ENCODE measurements at regions not wholly inside any gene's neighbourhood (a gene's known extent, or its start where the extent isn't known, plus 50 kb on each side); places are given as distances from the start of the nearest gene placed in this dataset.

DNA sequence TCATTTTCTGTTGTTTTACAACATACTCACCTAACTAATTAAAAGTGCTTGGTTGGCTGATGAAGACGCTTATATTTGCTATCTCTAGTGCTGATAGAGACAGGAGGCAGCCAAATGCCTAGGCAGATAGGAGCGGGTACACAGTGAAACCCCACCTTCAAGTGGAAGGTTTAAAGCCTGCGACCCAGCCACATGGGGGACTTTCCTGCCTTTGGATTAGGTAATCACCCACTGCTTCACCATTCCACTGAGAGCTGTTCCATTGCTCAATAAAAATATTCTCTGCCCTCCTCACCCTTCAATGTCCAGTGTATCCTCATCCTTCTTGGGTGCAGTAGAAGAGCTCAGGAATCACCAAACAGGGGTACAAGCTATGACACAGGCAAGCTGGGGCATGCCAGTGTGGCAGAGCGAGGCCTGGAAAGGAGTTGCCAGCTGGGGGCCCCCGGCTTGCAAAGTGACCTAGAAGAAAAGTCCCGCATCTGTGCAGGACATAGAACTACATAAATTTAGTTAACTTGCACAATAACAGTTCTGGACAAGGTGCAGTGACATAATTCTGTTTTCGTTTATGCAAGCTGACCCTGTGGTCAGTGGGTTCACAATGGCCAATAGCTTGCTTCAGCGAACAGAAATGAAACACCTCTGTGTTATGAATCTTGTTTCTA is 112.0 kb upstream of the MLIP start:
- DNase-seq (no peak), ATAC-seq (peak; percentile 40 to 46)
- intact Hi-C loops (cut with DNase I), result no loop called here

DNA sequence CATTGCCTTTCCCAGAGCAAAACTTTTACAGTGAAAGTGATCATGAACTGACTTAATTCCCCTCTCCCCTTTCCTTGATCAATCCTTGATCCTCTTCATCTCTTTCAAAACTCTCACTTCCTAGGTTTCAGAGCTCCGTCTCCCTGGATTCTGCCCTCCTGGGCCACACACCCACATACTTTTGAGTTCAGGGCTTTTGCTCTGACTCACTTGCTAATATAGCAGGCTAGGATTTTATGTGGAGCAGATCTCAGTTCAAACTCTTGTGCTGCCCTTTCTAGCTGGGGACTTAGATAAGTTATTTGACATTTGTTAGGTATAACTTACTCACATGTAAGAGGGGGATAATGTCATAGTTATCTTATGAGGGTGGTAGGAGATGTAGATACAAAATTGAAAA is 109.1 kb upstream of the MLIP start:
- ATAC-seq (peak in 1 of 2 donors; percentile 24), DNase-seq (no peak)
- intact Hi-C loops (cut with DNase I), result no loop called here

DNA sequence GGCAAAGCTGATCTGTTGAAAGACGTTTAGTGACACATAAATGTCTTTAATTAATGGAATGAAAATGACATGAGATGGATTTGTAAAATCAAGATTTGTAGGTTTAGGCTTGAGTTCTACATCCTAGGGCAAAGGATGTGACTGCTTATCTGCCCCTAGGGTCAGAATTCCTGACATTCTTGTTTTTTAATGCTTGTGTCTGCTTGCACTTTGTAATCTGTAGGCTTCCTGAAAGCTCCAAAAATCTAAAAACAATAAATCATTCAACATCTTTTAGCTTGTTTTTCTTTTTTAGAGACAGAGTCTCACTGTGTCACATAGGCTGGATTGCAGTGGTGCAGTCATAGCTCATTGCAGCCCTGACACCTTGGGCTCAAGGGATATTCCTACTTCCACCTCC is 107.9 kb upstream of the MLIP start:
- intact Hi-C loops (cut with DNase I), result no loop called here
- ATAC-seq (no peak), DNase-seq (no peak)

DNA sequence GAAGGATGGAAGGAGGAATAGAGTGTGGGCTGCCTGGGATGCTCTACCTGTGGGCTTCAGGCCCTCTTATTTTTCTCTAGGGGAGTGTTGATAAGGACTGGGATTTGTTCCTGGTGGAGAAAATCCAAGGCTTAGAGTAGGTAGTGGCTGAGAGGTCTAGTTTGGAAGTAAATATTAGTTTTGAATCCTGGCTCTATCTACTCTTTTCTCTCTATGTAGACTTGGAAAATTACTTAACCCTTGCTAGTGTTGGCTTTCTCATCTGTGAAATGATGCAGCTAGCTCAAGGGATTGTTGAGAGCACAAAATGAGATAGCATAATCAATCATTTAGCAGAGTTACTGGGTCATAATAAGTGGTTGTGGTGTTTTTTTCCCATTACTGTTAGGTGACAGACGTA is 102.7 kb upstream of the MLIP start:
- DNase-seq (no peak), ATAC-seq (no peak)
- intact Hi-C loops (cut with DNase I), result no loop called here

DNA sequence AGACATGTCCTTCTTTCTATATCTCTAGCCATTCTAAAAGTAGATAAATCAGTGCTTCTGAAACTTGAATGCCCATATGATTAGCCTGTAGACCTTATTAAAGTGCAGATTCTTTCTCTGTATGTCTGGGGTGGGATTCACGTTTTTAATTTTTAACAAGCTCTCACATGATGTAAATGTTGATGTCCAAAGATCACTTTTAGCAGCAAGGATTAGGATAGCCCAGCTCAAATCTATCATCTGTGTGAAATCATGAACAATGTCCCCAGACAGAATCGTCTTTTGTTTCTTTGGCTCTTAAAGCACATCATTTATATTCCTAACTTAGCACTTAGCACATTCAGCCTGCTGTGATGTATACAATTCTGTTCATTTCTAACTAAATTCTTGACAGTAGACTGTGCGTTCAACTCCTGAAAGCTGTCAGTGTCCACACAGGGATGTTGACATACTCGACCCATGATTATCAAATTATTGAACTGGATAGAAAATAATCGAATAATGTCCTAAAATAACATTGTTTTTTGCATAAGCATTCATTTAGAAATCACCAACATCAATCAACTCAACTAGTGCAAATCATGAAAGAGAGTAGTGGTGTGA is 102.1 kb upstream of the MLIP start:
- no peak for ATAC-seq
- DNase-seq, result no peak
- intact Hi-C loops (cut with DNase I), result no loop called here

DNA sequence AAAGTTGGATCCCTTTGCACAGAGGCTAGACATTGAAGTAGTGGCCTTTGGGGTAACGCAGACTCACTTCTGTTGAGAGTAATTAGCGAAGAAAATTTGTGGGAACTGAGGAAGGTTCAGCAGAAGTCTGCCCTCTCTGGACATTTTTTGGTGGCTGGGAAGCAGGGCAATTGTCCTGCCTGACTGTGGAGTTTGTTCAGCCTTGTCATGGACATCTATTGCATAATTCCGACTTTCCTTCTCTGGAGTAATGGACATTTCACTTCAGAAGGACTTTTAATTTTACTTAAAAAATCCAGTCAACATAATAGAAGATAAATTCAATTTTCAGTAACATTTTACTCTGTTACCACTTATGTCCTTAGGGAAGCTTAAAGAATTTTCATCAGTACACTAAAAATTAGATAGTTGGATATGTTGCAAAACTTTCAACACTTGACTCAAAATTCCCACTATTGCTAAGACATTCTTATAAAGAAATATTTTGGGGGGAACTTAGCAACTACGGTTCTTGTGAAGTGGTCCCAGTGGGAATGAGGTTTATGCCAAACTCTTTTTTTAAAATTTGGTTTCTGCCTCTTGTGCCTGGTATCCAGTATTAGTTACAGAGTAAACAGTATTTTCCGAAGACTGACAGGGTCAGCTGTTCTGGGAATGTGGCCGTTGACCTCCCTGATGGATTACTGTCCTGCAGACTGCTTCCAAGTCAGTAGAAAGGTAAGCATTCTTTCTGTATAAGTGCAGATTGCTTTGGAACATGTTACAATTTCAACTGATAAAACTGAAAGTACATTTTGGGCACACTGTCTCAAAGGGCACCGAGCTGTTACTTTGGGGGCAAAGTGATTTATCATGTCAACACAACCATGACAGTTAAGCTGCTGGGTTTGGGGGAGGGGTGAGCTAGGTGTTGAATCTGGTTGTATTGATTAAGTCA is 100.6 kb upstream of the MLIP start:
- no peak for DNase-seq
- intact Hi-C loops (cut with DNase I), result no loop called here
- peak; percentile 85 to 88 for ATAC-seq

DNA sequence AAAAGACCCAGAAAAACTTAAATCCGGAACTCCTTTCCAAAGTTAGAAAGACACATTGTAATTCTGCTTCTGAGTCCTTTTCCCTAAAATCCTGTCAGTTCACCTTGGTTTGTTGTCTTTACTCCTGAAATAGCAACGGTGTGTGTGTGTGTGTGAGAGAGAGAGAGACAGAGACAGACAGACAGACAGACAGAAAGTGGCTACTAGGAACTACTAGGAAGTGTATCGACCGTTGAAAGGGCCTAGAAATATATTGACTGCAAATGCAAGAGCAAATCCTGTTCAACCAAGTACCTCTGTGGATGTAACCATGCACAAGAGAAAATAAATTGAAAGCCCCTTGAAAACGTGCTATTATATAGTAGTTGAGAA is 100.0 kb upstream of the MLIP start:
- intact Hi-C loops (cut with DNase I), result no loop called here
- ATAC-seq (peak in 1 of 2 donors; percentile 34), DNase-seq (no peak)

DNA sequence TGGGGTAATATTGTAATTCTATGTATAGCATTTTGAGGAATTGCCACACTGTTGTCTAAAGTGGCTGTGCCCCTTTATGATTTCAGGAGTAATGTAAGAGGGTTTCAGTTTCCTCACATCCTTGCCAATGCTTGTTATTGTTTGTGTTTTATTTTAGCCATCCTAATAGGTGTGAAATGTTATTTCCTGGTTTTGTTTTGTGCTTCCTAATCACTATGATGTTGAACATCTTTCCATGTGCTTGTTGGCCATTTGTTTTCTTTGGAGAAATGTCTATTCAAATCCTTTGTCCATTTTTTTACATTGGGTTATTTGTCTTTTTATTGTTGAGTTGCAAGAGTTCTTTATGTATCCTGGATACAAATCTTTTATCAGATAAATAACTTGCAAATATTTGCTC is 97.3 kb upstream of the MLIP start:
- ATAC-seq (no peak), DNase-seq (no peak)
- intact Hi-C loops (cut with DNase I), result no loop called here

DNA sequence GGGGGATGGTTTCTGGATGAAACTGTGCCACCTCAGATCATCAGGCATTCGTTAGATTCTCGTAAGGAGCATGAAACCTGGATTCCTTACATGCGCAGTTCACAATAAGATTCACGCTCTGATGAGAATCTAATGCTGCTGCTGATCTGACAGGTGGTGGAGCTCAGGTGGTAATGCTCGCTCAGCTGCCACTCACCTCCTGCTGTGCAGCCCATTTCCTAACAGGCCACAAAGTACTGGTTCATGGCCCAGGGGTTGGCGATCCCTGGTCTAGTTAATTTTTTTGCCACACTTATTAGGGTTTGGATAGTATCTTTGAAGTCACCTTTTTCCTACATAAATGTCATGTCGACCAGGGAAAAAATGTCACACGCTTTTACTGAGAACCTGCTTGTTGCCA is 96.8 kb upstream of the MLIP start:
- no peak for ATAC-seq
- no peak for DNase-seq
- intact Hi-C loops (cut with DNase I), result no loop called here

DNA sequence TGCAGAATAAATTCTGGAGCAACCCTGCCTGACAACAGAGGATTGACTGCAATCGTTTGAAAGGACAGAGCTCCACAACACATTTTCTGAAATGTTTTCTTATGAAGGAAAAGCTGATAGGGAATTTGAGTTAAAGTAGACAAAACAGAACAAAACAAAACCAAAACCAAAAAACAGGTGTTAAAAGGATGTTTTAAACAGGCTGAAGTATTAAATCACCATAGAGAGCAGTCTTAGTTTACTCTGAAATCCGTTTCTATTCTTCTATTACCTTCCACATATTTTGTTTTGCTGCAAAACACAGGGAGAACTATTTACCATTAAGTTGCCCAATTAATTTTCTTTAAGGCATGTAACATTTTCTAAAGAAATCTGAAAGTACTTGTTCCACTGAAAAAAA is 93.4 kb upstream of the MLIP start:
- no peak for ATAC-seq
- intact Hi-C loops (cut with DNase I), result no loop called here
- DNase-seq, result no peak

DNA sequence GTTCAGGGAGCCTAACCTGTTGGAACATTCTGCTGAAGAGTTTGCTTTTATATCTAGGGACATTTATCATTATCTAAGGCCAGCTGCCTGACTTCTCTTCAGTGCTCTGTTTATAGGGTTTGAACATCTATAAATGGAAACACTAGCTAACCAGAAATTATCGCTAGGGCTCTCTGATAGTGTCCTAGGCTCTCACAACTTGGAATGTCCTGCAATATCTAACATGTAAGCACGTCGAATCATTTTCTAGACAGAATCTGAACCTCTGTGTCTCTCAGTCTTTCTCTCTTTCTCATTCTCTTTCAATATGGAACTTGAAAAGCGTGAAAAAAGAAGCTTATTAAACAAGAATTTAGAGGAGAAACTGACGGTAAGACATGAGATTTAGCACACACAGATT is 92.5 kb upstream of the MLIP start:
- intact Hi-C loops (cut with DNase I), result no loop called here
- ATAC-seq (peak; percentile 85 to 87), DNase-seq (no peak)

DNA sequence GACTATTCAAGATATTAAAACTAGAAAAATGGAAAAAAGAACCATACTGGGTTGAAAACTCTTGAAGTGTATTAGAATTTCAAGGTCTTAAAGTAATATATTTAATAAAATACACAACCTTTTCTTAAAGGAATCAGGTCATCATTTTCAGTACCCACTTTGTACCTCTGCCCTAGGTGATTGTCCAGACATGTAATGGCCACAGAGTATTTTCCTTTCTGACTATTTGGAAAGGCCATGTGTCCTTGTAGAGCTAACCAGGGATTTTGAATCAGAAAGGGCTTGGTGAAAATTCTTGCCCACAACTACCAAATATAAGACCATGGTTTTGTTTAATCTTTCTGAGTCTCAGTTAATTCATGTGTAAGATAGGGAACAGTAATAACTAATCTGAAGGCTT is 91.4 kb upstream of the MLIP start:
- intact Hi-C loops (cut with DNase I), result no loop called here
- ATAC-seq, result peak in 1 of 2 donors; percentile 40

DNA sequence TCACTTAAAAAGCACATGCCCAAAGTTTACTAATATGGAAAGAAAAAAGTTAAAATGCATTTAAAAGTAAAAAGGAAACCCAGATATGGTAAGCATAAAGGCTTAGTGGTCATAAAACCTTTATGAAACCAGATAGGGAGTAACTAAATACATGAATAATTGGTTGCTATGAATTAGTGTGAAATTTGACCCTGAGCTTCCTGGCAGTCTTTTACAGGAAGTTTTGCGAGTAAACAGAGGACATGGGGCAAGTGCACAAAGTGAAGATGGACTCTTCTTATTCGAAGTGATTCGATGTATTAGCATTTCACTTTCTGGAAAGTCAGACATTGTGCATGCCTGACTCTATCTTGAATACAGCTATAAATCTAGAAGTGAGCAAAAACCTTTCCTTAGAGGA is 90.9 kb upstream of the MLIP start:
- ATAC-seq (no peak), DNase-seq (no peak)
- intact Hi-C loops (cut with DNase I), result no loop called here

More for the DNA sequence above, 91.4 kb upstream of the MLIP start:
- DNase-seq, result no peak

DNA sequence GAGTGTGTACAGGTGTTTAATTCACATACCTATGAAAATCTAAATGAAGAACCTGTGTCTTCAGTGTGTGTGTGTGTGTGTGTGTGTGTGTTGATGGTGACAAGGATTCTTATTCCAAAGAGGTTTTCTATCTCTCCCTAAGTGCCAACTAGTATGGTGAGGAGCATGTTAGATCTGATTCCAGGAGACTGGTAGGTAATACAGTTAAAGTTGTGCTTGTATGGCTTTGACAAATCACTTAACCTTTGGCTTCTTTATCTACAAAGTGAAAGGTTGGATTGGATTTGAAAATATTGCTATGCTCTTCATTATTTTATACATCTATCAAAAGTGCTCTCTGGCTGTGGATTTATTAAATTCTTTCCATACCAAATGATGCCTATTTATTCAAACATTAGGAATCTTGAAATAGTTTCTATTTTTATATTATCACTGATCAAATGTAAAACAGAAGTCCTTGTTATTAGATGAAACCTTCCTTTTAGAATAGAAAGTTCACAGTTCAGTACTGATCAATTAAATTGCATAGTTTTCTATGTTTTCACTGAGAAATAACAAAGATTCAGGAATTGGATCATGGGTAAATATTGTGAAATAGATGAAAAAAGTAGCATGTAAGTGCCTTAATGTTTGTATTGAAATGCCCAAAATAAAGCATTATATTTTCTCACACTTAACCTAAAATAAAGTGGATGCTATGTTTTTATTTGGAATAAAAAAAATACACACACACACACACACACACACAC is 84.4 kb upstream of the MLIP start:
- no peak for ATAC-seq
- intact Hi-C loops (cut with DNase I), result no loop called here

DNA sequence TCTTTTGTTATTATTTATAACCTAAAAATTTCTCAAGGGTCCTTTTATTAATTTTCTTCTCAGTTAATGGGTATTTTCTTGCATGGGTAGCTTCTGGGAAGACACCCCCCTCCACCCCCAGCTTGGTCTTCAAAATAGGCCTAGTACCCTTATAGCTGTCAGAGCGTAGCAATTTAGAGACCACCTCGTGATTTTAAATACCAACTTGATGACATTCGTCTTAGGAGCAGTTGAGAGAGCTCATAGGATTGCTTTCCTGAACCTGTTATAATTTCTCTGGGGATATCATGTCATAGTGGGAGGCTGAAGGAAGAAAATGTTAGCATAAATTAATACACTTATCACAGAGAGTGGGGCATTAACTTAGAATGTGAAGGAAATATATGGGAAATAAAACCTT is 83.1 kb upstream of the MLIP start:
- no peak for DNase-seq
- intact Hi-C loops (cut with DNase I), result no loop called here
- no peak for ATAC-seq

More for the DNA sequence above, 84.4 kb upstream of the MLIP start:
- DNase-seq, result no peak

DNA sequence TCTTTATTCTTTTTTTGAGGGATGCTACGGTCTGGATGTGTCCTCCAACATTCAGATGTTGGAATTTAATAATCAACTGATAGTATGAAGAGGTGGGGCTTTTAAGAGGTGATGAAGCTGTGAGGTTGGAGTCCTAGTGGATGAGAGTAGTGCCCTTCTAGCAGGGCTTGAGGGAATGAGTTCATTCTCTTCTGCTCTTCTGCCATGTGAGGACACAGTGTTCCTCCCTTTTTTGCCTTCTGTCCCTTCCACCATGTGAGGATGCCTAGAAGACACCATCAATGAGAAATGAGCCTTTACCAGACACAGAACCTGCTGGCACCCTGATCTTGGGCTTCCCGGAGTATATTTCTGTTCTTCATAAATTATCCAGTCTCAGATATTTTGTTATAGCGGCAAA is 82.1 kb upstream of the MLIP start:
- ATAC-seq, result no peak
- no peak for DNase-seq
- intact Hi-C loops (cut with DNase I), result no loop called here

DNA sequence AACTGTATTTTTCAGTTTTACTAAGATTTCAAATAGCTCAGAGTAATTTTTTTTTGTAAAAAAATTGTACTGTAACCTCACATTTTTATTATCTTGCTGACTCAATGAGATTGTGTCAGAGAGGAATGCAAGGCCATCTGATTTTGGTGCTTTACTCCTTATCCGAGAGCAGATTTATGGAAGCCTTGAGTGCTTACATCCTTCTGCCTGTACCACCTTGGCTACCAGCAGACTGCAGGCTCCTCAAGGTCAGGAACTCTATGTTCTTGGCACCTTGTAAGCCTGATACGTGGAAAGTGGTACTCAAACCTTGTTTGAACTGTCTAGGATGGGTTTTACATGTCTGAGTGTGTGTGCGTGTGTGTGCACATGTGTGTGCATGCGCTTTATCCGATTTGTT is 80.1 kb upstream of the MLIP start:
- DNase-seq, result no peak
- intact Hi-C loops (cut with DNase I), result no loop called here
- peak; percentile 63 to 85 for ATAC-seq

DNA sequence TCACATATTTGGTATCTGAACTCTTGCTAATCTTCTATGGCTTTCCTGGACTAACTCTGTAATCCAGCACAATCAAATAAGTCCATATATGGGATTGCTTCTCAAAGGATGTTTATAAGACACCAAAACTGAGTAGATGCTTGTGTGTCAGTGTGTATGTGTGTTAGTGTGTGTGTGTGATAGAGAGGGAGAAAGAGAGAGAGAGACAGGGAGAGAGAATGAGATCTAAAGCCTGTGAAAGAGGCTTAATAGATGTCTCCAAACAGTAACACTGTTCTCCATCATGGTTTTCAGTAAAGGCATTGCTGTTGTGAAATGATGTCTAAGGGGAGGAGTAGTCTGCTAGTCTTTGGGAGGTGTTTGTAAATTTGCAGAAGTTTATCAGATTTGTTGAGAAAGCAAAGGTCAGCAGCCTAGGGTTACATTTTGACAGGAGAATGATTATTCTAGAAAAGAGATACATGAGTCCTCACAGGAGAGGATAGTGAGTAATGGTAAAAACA is 73.9 kb upstream of the MLIP start:
- no peak for DNase-seq
- peak in 1 of 2 donors; percentile 69 for ATAC-seq
- intact Hi-C loops (cut with DNase I), result no loop called here

DNA sequence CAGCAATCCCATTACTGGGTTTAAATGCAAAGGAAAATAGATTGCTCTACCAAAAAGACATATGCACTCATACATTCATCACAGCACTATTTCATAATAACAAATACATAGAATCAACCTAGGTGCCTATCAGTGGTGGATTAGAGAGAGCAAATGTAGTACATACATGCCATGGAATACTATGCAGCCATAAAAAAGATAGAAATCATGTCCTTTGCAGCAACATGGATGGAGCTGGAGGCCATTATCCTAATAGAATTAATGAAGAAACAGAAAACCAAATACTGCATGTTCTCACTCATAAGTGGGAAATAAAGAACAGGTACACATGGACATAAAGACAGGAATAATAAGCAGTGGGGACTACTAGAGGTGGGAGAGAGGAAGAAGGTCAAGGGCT is 70.7 kb upstream of the MLIP start:
- DNase-seq, result no peak
- ATAC-seq, result no peak
- intact Hi-C loops (cut with DNase I), result no loop called here

DNA sequence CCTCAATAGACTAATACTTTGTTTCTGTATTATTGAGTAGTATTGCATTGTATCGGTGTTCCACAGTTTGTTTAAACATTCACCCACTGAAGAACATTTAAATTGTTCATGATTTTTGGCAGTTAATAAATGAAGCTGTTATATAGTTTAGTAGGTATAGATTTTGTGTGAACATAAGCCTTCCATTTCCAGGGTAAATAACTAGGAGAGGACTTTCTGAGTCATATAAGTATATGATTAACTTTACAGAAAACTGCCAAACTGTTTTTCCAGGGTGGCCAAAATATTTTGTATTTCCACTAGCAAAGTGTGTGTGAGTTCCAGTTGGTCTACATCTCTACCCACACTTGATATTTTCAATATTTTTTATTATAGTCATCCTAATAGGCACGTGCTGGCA is 70.0 kb upstream of the MLIP start:
- ATAC-seq, result no peak
- no peak for DNase-seq
- intact Hi-C loops (cut with DNase I), result no loop called here

Data from left cardiac atrium (tissue), 4 donors.